HFF-Myc (cell line): ENCODE measurements at regions not wholly inside any gene's neighbourhood (a gene's known extent, or its start where the extent isn't known, plus 50 kb on each side); places are given as distances from the start of the nearest gene placed in this dataset.
A peak's percentile ranks its signal among the peaks of the same experiment; 100 is the strongest.

Source experiments
- DNase-seq: peaks from one replicate; pipeline ENCODE4 v3.0.0-alpha.2; 2011; ENCODE audit warnings: low read depth; ENCODE audit errors: extremely low read depth
- H3K4me3 ChIP-seq: replicated peaks from 2 replicates; pipeline ENCODE4 v1.5.1; 2011; ENCODE audit warnings: low read depth, mild to moderate bottlenecking, control low read depth, low read length
- TF ChIP-seq, protein P1 (sequence below): IDR thresholded peaks from 2 replicates; pipeline ENCODE4 v1.5.1; 2012; ENCODE audit warnings: mild to moderate bottlenecking, low read depth, low read length, control low read depth; ENCODE audit errors: missing control alignments

DNA sequence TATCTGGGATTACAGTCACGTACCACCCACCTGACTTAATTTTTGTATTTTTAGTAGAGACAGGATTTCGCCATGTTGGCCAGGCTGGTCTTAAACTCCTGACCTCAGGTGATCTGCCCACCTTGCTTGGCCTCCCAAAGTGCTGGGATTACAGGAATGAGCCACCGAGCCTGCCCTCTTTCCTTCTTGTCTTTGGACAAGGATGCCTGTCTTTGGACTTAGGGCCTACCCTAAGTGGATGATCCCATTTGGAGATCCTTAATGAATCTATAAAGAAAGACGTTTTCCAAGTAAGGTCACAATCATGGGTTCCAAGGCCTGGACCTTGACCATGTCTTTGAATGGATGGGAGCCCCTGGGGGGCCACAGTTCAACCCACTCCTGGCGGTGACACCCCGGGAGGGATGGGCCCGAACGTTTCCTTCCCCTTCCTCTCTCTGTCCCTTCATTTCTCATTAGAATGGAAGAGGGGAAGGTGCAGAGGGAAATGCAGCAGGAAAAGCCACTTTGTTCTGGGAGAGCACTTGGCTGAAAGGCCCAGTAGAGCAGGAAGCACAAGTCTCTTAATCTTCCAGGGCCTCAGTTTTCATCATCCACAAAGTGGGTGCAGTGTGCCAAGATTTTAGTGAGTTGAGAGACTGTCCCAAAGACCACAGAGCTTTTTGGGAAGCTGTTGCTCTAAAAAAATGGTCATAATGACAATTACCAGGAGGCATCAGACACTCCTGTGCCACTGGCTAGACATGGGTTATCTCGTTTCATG is 353.3 kb downstream of the SEC14L1 start:
- DNase-seq = no peak
- no peak overlapping the region for H3K4me3 ChIP-seq
- TF ChIP-seq, protein P1, sequence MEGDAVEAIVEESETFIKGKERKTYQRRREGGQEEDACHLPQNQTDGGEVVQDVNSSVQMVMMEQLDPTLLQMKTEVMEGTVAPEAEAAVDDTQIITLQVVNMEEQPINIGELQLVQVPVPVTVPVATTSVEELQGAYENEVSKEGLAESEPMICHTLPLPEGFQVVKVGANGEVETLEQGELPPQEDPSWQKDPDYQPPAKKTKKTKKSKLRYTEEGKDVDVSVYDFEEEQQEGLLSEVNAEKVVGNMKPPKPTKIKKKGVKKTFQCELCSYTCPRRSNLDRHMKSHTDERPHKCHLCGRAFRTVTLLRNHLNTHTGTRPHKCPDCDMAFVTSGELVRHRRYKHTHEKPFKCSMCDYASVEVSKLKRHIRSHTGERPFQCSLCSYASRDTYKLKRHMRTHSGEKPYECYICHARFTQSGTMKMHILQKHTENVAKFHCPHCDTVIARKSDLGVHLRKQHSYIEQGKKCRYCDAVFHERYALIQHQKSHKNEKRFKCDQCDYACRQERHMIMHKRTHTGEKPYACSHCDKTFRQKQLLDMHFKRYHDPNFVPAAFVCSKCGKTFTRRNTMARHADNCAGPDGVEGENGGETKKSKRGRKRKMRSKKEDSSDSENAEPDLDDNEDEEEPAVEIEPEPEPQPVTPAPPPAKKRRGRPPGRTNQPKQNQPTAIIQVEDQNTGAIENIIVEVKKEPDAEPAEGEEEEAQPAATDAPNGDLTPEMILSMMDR = no peak

- TF ChIP-seq, protein P1 = peak; percentile 96
- H3K4me3 ChIP-seq = no peak overlapping the region
- DNase-seq = no peak
These were observed 354.1 kb downstream of the SEC14L1 start for GRCh38 chr17:77494664-77495435.

DNA sequence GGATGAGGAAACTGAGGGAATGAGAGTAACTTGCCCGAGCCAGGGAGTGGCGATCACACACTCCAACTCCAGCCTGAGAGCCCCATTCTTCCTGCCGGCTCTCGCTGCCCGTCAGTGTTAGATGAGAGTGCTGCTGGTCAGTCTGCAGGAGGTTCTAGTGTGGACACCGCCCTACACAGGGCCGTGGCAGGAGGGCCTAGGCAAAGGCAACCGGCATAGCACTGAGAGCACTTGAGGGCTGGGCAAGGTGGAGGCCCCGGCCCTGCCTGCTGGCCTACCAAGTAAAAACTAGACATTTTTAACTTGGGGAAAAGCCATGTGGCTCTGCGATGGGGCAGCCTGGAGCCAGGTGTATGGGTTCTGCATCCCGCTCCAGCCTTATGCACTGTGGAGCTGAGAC is 354.8 kb downstream of the SEC14L1 start:
- DNase-seq = no peak
- H3K4me3 ChIP-seq = no peak overlapping the region
- TF ChIP-seq, protein P1 = no peak

DNA sequence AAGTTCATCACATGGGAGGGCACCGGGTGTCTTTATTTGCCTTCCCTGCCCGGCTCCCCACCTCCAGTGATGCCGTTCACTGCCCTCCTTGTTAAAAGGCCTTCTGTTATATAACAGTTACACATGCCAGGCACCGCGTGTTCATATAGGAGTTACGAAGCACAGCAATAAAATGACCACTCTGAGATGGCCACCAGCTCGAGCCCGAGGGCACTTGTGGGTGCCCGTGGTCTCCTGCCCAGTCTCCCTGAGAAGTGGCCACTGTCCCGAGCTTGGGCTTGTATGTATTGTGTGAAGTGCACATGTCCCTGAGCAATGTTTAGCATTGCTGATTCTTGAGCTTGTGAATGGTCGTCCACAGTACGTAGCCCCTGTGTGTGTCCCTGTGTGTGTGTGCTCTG is 355.6 kb downstream of the SEC14L1 start:
- no peak for DNase-seq
- no peak overlapping the region for H3K4me3 ChIP-seq
- TF ChIP-seq, protein P1 = no peak

DNA sequence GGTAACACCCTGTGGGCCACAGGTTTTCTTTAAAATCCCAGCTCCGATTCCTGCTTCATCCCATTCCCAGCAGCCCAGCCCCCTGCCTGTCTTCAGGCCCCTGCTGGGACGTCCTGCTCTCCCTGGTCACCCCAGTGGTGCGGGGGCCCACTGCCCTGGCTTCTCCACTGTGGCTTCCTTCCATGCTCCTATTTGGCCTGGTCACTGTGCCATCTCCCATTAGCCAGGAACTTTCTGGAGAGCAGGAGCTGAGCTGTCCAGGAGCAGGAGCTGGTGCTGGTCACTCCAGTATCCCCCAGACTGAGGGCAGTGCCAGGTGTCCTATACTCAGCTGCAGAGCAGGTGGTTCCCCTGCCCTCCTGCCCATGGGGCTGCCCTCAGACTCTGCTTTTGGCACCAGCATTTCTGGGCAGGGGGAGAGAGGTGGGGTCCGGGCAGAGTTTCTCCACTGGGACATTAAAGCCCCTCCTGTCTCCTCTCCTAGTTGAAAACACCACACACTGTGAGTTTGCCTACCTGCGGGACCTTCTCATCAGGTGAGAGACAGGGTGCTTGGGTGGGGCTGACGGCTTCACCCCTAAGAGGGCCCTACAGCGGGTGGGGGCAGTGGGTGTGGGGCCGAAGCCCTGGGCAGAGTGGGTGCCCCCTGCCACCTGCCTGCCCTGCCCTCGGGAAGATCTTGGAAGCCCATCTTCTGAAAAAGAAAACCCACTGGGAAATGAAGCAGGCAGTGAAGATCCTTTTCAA is 356.2 kb downstream of the SEC14L1 start:
- TF ChIP-seq, protein P1 = no peak
- no peak overlapping the region for H3K4me3 ChIP-seq
- no peak for DNase-seq

- no peak for DNase-seq
- TF ChIP-seq, protein P1 = no peak
- no peak overlapping the region for H3K4me3 ChIP-seq
These were observed 356.8 kb downstream of the SEC14L1 start for GRCh38 chr17:77497578-77497934.
